ENCODE measurements at regions not wholly inside any gene's neighbourhood (a gene's known extent, or its start where the extent isn't known, plus 50 kb on each side); places are given as distances from the start of the nearest gene placed in this dataset.

- no peak overlapping the region for H3K4me3 ChIP-seq (ENCODE audit: low read depth, low read length)
- DNase-seq (ENCODE audit: low read depth) = no peak
- no peak for TF ChIP-seq CTCF (IDR thresholded peaks at IDR 0.05; ENCODE audit: insufficient read depth, low read depth, low read length)
Observed at GRCh38 chr9:74120061-74120460, 377.1 kb upstream of the RORB start.

GRCh38 chr9:74120470-74120869 lies 376.7 kb upstream of the RORB start:
- no peak overlapping the region for H3K4me3 ChIP-seq (ENCODE audit: low read depth, low read length)
- no peak for DNase-seq (ENCODE audit: low read depth)
- no peak for TF ChIP-seq CTCF (IDR thresholded peaks at IDR 0.05; ENCODE audit: insufficient read depth, low read depth, low read length)

GRCh38 chr9:74122216-74122615 lies 374.9 kb upstream of the RORB start:
- H3K4me3 ChIP-seq (ENCODE audit: low read depth, low read length) = no peak overlapping the region
- TF ChIP-seq CTCF (IDR thresholded peaks at IDR 0.05; ENCODE audit: insufficient read depth, low read depth, low read length) = no peak
- DNase-seq (ENCODE audit: low read depth) = no peak

- no peak overlapping the region for H3K4me3 ChIP-seq (ENCODE audit: low read depth, low read length)
- TF ChIP-seq CTCF (IDR thresholded peaks at IDR 0.05; ENCODE audit: insufficient read depth, low read depth, low read length) = no peak
- no peak for DNase-seq (ENCODE audit: low read depth)
Observed at GRCh38 chr9:74122661-74123060, 374.5 kb upstream of the RORB start.

GRCh38 chr9:74125941-74126340 lies 371.2 kb upstream of the RORB start:
- TF ChIP-seq CTCF (IDR thresholded peaks at IDR 0.05; ENCODE audit: insufficient read depth, low read depth, low read length) = no peak
- no peak overlapping the region for H3K4me3 ChIP-seq (ENCODE audit: low read depth, low read length)
- peak; percentile 14 for DNase-seq (ENCODE audit: low read depth)

GRCh38 chr9:74132986-74133385 lies 364.1 kb upstream of the RORB start:
- H3K4me3 ChIP-seq (ENCODE audit: low read depth, low read length) = no peak overlapping the region
- no peak for TF ChIP-seq CTCF (IDR thresholded peaks at IDR 0.05; ENCODE audit: insufficient read depth, low read depth, low read length)
- no peak for DNase-seq (ENCODE audit: low read depth)

- DNase-seq (ENCODE audit: low read depth) = no peak
- no peak for TF ChIP-seq CTCF (IDR thresholded peaks at IDR 0.05; ENCODE audit: insufficient read depth, low read depth, low read length)
- H3K4me3 ChIP-seq (ENCODE audit: low read depth, low read length) = no peak overlapping the region
Observed at GRCh38 chr9:74133921-74134320, 363.2 kb upstream of the RORB start.

Data from fibroblast of villous mesenchyme (primary cell).